ENCODE measurements at regions not wholly inside any gene's neighbourhood (a gene's known extent, or its start where the extent isn't known, plus 50 kb on each side); places are given as distances from the start of the nearest gene placed in this dataset.

DNA sequence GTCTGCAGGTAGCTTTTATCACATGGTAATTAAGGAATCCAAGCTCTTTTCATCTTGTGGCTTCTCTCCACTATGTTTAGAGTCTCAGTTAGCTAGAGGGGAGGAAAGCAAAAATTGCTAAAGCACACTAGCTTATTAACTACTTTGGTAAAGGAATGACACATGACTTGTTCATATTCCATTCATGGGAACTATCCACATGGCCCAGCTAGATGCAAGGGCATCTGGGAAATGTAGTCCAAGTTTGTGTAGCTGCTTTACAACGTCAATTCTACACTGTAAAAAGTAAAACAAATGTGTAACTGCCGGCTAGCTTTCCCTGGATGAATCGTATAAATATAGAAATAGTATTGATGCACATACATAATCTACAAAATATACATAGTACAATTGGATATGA lies 244.5 kb upstream of the LRFN5 start:
- H3K4me3 ChIP-seq (ENCODE audit: control insufficient read depth in 1 of 2, extremely low read depth in 1 of 2, low read length in 1 of 2): no peak overlapping the region
- peaks cover 0 to 6% (median 0%) of the 10 kb centered on the region in 3 donors for H3K9me3 Mint-ChIP-seq
- DNase-seq (no peak), ATAC-seq (replicated peaks in 1 of 4) (no peak)
- no peak overlapping the region for H3K4me3 Mint-ChIP-seq
- no peak overlapping the region for H3K27ac ChIP-seq (ENCODE audit: low read length)
- H3K9me3 ChIP-seq: no peaks in the 10 kb centered on the region
- ChIA-PET POLR2A (no interaction called here), CTCF (no interaction called here)
- no peaks in the 10 kb centered on the region for H3K36me3 ChIP-seq (ENCODE audit: control insufficient read depth in 2 of 2, extremely low read depth in 1 of 2, insufficient read depth in 1 of 2, low read length in 1 of 2)
- H3K36me3 Mint-ChIP-seq: no peaks in the 10 kb centered on the region
- H3K27me3 Mint-ChIP-seq: no peaks in the 10 kb centered on the region
- no peaks in the 10 kb centered on the region for H3K27me3 ChIP-seq (replicated peaks in 1 of 2; ENCODE audit: control insufficient read depth in 2 of 2, extremely low read depth in 1 of 2, insufficient read depth in 2 of 2, low read length in 1 of 2)
- H3K4me1 ChIP-seq (ENCODE audit: control insufficient read depth in 1 of 2, extremely low read depth in 1 of 2, insufficient read depth in 2 of 2, low read length in 2 of 2): no peaks in the 10 kb centered on the region
- no CpG with 5 or more reads among the region's 3 CpGs for WGBS (ENCODE audit: insufficient coverage)
- H3K27ac Mint-ChIP-seq: no peak overlapping the region
- H3K4me1 Mint-ChIP-seq: no peaks in the 10 kb centered on the region

DNA sequence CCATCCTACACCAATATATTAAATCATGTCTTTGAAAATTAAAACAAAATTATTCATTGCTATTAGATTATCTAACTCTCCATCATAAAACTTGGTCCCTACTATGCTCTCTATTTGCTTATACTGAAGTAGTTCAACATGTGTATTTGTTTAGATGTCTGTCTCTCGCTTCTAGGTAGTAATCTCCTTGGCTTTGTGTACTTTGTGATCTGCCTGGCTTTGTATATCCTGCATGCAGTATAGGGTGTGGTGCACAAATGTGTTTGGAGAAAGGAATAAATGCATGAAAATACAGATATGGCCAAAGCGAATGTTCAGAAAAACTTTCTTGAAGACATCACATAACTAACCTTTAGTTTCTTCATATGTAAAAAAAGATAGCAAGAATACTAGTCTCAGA lies 246.6 kb upstream of the LRFN5 start:
- CTCF ChIA-PET: no interaction called here
- H3K9me3 ChIP-seq: no peaks in the 10 kb centered on the region
- ATAC-seq (replicated peaks in 1 of 4): no peak
- POLR2A ChIA-PET: no interaction called here
- Mint-ChIP-seq H3K27me3 (no peaks in the 10 kb centered on the region), H3K9me3 (peaks cover 0 to 6% (median 0%) of the 10 kb centered on the region in 3 donors), H3K27ac (no peak overlapping the region), H3K4me1 (no peaks in the 10 kb centered on the region), H3K36me3 (no peaks in the 10 kb centered on the region), H3K4me3 (no peak overlapping the region)
- no peak for DNase-seq
- WGBS (ENCODE audit: insufficient coverage): no CpG with 5 or more reads among the region's 2 CpGs
- no peak overlapping the region for H3K4me3 ChIP-seq (ENCODE audit: control insufficient read depth in 1 of 2, extremely low read depth in 1 of 2, low read length in 1 of 2)
- H3K27me3 ChIP-seq (replicated peaks in 1 of 2; ENCODE audit: control insufficient read depth in 2 of 2, extremely low read depth in 1 of 2, insufficient read depth in 2 of 2, low read length in 1 of 2): no peaks in the 10 kb centered on the region
- H3K36me3 ChIP-seq (ENCODE audit: control insufficient read depth in 2 of 2, extremely low read depth in 1 of 2, insufficient read depth in 1 of 2, low read length in 1 of 2): no peaks in the 10 kb centered on the region
- no peak overlapping the region for H3K27ac ChIP-seq (ENCODE audit: low read length)
- no peaks in the 10 kb centered on the region for H3K4me1 ChIP-seq (ENCODE audit: control insufficient read depth in 1 of 2, extremely low read depth in 1 of 2, insufficient read depth in 2 of 2, low read length in 2 of 2)

DNA sequence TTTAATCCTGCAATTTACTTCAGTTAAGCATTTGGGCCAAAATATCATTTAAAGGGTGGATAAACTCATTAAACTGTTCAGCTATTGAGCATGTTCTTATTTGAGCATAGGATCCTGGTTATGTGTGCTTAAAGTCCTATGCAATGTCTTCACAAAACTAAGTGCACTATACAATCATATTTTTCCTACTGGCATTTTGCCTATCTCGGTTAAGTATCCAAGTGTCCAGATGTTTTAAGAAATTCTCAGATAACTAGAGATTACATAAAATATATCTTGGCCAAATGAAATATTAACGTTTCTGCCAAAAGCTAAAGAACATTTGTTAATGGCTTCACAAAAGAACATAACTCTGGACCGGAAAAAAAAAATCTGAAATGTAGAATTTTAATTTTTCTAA lies 250.8 kb upstream of the LRFN5 start:
- ChIA-PET CTCF (no interaction called here), POLR2A (no interaction called here)
- ATAC-seq (replicated peaks in 1 of 4): no peak
- no CpG with 5 or more reads among the region's 3 CpGs for WGBS (ENCODE audit: insufficient coverage)
- Mint-ChIP-seq H3K27ac (no peak overlapping the region), H3K4me1 (no peaks in the 10 kb centered on the region), H3K27me3 (no peaks in the 10 kb centered on the region), H3K9me3 (peaks cover 0 to 11% (median 2%) of the 10 kb centered on the region in 3 donors), H3K36me3 (no peaks in the 10 kb centered on the region), H3K4me3 (no peak overlapping the region)
- no peaks in the 10 kb centered on the region for H3K36me3 ChIP-seq (ENCODE audit: control insufficient read depth in 2 of 2, extremely low read depth in 1 of 2, insufficient read depth in 1 of 2, low read length in 1 of 2)
- H3K27me3 ChIP-seq (replicated peaks in 1 of 2; ENCODE audit: control insufficient read depth in 2 of 2, extremely low read depth in 1 of 2, insufficient read depth in 2 of 2, low read length in 1 of 2): no peaks in the 10 kb centered on the region
- no peak overlapping the region for H3K4me3 ChIP-seq (ENCODE audit: control insufficient read depth in 1 of 2, extremely low read depth in 1 of 2, low read length in 1 of 2)
- DNase-seq: no peak
- no peak overlapping the region for H3K27ac ChIP-seq (ENCODE audit: low read length)
- H3K4me1 ChIP-seq (ENCODE audit: control insufficient read depth in 1 of 2, extremely low read depth in 1 of 2, insufficient read depth in 2 of 2, low read length in 2 of 2): no peaks in the 10 kb centered on the region
- no peaks in the 10 kb centered on the region for H3K9me3 ChIP-seq

DNA sequence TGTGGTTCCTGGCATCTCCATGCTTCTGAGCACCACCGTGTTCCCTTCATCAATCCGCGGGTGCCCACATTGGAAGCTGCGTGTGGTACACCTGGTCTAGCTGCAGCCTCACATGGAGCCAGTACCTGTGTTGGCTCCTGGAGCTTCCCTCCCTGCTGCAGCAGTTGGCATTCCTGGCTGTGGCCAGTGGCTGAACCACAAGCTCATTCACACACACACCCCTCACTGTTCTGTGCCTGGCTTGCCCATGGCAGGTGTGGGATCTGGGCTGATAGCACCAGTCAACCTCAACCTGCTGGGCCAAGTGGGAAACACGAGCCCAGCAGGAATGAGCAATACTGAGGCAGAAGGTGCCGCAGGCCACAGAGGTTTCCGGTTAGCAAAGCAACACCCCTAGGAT lies 256.2 kb upstream of the LRFN5 start:
- H3K27me3 ChIP-seq (replicated peaks in 1 of 2; ENCODE audit: control insufficient read depth in 2 of 2, extremely low read depth in 1 of 2, insufficient read depth in 2 of 2, low read length in 1 of 2): peaks cover 0 to 4% of the 10 kb centered on the region in 2 experiments
- 98% methylated on average over 4 of the region's 7 CpGs for WGBS (ENCODE audit: insufficient coverage)
- no peak overlapping the region for H3K27ac ChIP-seq (ENCODE audit: low read length)
- Mint-ChIP-seq H3K27me3 (no peaks in the 10 kb centered on the region), H3K36me3 (no peaks in the 10 kb centered on the region), H3K27ac (no peak overlapping the region), H3K9me3 (peaks cover 0 to 7% (median 4%) of the 10 kb centered on the region in 3 donors), H3K4me3 (no peak overlapping the region), H3K4me1 (no peaks in the 10 kb centered on the region)
- DNase-seq (no peak), ATAC-seq (replicated peaks in 1 of 4) (no peak)
- no peaks in the 10 kb centered on the region for H3K4me1 ChIP-seq (ENCODE audit: control insufficient read depth in 1 of 2, extremely low read depth in 1 of 2, insufficient read depth in 2 of 2, low read length in 2 of 2)
- CTCF ChIA-PET: no interaction called here
- no peak overlapping the region for H3K4me3 ChIP-seq (ENCODE audit: control insufficient read depth in 1 of 2, extremely low read depth in 1 of 2, low read length in 1 of 2)
- no peaks in the 10 kb centered on the region for H3K36me3 ChIP-seq (ENCODE audit: control insufficient read depth in 2 of 2, extremely low read depth in 1 of 2, insufficient read depth in 1 of 2, low read length in 1 of 2)
- H3K9me3 ChIP-seq: no peaks in the 10 kb centered on the region
- POLR2A ChIA-PET: no interaction called here

DNA sequence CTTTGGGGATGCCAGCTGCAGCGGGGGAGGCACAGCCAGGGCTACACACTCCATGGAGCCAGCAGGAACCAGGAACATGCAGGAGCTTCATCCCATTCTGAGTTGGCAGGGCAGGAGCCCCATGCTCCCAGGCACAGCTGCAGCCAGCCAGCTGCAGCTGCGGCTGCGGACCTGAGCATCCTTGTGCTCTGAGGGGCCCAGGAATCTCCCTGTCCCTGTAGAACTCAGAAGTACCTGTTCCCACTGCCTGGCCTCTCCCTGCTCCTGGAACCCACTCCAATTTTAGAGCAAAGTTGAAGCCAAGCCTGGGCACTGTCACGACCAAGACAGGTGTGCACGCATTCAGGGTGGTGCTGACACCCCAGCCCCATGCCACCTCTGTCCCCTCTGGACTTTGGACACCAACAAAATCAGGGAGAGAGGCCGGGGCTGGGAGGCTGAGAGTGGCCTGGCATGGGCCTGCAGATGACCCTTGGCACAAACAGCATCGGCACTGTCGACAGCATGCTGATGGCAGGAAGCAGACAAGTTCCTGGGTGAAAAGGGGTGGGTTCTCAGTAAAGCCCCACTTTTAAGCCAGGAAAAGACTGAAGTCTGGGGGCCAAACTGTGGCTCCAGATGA lies 257.3 kb upstream of the LRFN5 start:
- H3K27me3 Mint-ChIP-seq: no peaks in the 10 kb centered on the region
- Histone ChIP-seq H3K4me1 (ENCODE audit: control insufficient read depth in 1 of 2, extremely low read depth in 1 of 2, insufficient read depth in 2 of 2, low read length in 2 of 2) (no peaks in the 10 kb centered on the region), H3K9me3 (no peaks in the 10 kb centered on the region), H3K36me3 (ENCODE audit: control insufficient read depth in 2 of 2, extremely low read depth in 1 of 2, insufficient read depth in 1 of 2, low read length in 1 of 2) (no peaks in the 10 kb centered on the region), H3K4me3 (ENCODE audit: control insufficient read depth in 1 of 2, extremely low read depth in 1 of 2, low read length in 1 of 2) (no peak overlapping the region), H3K27ac (ENCODE audit: low read length) (no peak overlapping the region), H3K27me3 (replicated peaks in 1 of 2; ENCODE audit: control insufficient read depth in 2 of 2, extremely low read depth in 1 of 2, insufficient read depth in 2 of 2, low read length in 1 of 2) (peaks cover 0 to 4% of the 10 kb centered on the region in 2 experiments)
- no peak for DNase-seq
- WGBS (ENCODE audit: insufficient coverage): 90% methylated on average over 8 of the region's 8 CpGs
- CTCF ChIA-PET: no interaction called here
- H3K4me1 Mint-ChIP-seq: no peaks in the 10 kb centered on the region
- no peak for ATAC-seq (replicated peaks in 1 of 4)
- no peak overlapping the region for H3K27ac Mint-ChIP-seq
- H3K36me3 Mint-ChIP-seq: no peaks in the 10 kb centered on the region
- no peak overlapping the region for H3K4me3 Mint-ChIP-seq
- H3K9me3 Mint-ChIP-seq: peaks cover 0 to 4% (median 4%) of the 10 kb centered on the region in 3 donors
- POLR2A ChIA-PET: no interaction called here

DNA sequence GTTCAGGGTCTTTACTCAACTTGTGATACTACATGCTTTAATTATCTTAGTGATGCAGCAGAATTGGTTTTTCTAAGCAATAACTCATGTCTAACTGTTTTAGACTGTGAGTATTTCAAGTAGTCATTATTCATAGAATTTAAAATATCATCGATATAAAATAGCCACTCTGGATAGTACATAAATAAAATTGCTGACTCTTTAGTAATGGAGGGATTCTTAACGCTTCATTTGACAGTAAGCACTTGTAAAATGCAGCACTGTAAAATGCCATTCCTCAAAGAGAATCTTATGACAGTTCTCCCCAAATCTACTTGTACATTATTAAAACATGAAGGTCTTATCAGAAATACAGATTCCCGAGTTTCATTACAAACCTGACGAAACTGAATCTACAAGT lies 262.8 kb upstream of the LRFN5 start:
- DNase-seq: no peak
- no peak for ATAC-seq (replicated peaks in 1 of 4)
- Mint-ChIP-seq H3K4me1 (no peaks in the 10 kb centered on the region), H3K27ac (no peak overlapping the region), H3K9me3 (peaks cover 4 to 17% (median 5%) of the 10 kb centered on the region in 3 donors), H3K36me3 (no peaks in the 10 kb centered on the region), H3K4me3 (no peak overlapping the region), H3K27me3 (no peaks in the 10 kb centered on the region)
- no CpG with 5 or more reads among the region's 4 CpGs for WGBS (ENCODE audit: insufficient coverage)
- no peak overlapping the region for H3K27ac ChIP-seq (ENCODE audit: low read length)
- no peaks in the 10 kb centered on the region for H3K4me1 ChIP-seq (ENCODE audit: control insufficient read depth in 1 of 2, extremely low read depth in 1 of 2, insufficient read depth in 2 of 2, low read length in 2 of 2)
- CTCF ChIA-PET: no interaction called here
- H3K9me3 ChIP-seq: no peaks in the 10 kb centered on the region
- no peaks in the 10 kb centered on the region for H3K36me3 ChIP-seq (ENCODE audit: control insufficient read depth in 2 of 2, extremely low read depth in 1 of 2, insufficient read depth in 1 of 2, low read length in 1 of 2)
- H3K4me3 ChIP-seq (ENCODE audit: control insufficient read depth in 1 of 2, extremely low read depth in 1 of 2, low read length in 1 of 2): no peak overlapping the region
- H3K27me3 ChIP-seq (replicated peaks in 1 of 2; ENCODE audit: control insufficient read depth in 2 of 2, extremely low read depth in 1 of 2, insufficient read depth in 2 of 2, low read length in 1 of 2): no peaks in the 10 kb centered on the region
- POLR2A ChIA-PET: no interaction called here

DNA sequence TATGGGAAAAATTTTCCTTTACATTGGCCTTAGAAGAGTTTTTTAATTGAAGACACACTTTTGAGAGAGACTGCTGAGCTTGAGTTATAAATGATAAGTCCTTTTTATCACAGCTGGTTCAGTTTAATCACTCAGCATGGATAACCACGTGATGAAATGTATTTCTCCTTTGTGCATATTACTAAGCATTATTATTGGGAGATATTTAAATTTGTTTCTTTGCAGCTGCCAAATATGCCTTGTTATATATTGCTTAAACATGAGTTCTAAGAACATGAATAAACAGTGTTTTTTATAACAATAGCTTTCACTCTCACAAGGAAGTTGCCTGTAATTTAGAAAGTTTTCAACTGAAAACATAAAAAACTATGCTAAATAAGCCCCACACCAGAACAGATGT lies 293.5 kb upstream of the LRFN5 start:
- Histone ChIP-seq H3K27me3 (replicated peaks in 1 of 2; ENCODE audit: control insufficient read depth in 2 of 2, extremely low read depth in 1 of 2, insufficient read depth in 2 of 2, low read length in 1 of 2) (no peaks in the 10 kb centered on the region), H3K4me1 (ENCODE audit: control insufficient read depth in 1 of 2, extremely low read depth in 1 of 2, insufficient read depth in 2 of 2, low read length in 2 of 2) (no peaks in the 10 kb centered on the region), H3K9me3 (no peaks in the 10 kb centered on the region), H3K4me3 (ENCODE audit: control insufficient read depth in 1 of 2, extremely low read depth in 1 of 2, low read length in 1 of 2) (no peak overlapping the region), H3K36me3 (ENCODE audit: control insufficient read depth in 2 of 2, extremely low read depth in 1 of 2, insufficient read depth in 1 of 2, low read length in 1 of 2) (no peaks in the 10 kb centered on the region), H3K27ac (ENCODE audit: low read length) (no peak overlapping the region)
- no CpG with 5 or more reads among the region's 1 CpG for WGBS (ENCODE audit: insufficient coverage)
- Mint-ChIP-seq H3K4me1 (no peaks in the 10 kb centered on the region), H3K9me3 (peaks cover 0 to 8% (median 7%) of the 10 kb centered on the region in 3 donors), H3K36me3 (no peaks in the 10 kb centered on the region), H3K27ac (no peak overlapping the region), H3K27me3 (no peaks in the 10 kb centered on the region), H3K4me3 (no peak overlapping the region)
- CTCF ChIA-PET: no interaction called here
- no peak for ATAC-seq (replicated peaks in 1 of 4)
- no peak for DNase-seq
- POLR2A ChIA-PET: no interaction called here
